ENCODE measurements at regions not wholly inside any gene's neighbourhood (a gene's known extent, or its start where the extent isn't known, plus 50 kb on each side); places are given as distances from the start of the nearest gene placed in this dataset.
A peak's percentile ranks its signal among the peaks of the same experiment; 100 is the strongest.

- no peak for DNase-seq (ENCODE audit: low spot score)
These were observed 57.0 kb downstream of the SEC61G start for GRCh38 chr7:54701982-54702381.

GRCh38 chr7:54699715-54700114 is 59.3 kb downstream of the SEC61G start:
- DNase-seq (ENCODE audit: low spot score): no peak

- DNase-seq (ENCODE audit: low spot score): no peak
These were observed 61.3 kb downstream of the SEC61G start for GRCh38 chr7:54697659-54698186.

GRCh38 chr7:54690892-54691291 is 68.1 kb downstream of the SEC61G start:
- DNase-seq (ENCODE audit: low spot score): no peak

GRCh38 chr7:54690050-54690443 is 69.0 kb downstream of the SEC61G start:
- DNase-seq (ENCODE audit: low spot score): no peak

- no peak for DNase-seq (ENCODE audit: low spot score)
These were observed 69.5 kb downstream of the SEC61G start for GRCh38 chr7:54689394-54690049.

- DNase-seq (ENCODE audit: low spot score): no peak
These were observed 71.4 kb downstream of the SEC61G start for GRCh38 chr7:54687462-54688212.

GRCh38 chr7:54680377-54681005 is 78.5 kb downstream of the SEC61G start:
- DNase-seq (ENCODE audit: low spot score): no peak

GRCh38 chr7:54679490-54679817 is 79.6 kb downstream of the SEC61G start:
- DNase-seq (ENCODE audit: low spot score): no peak

GRCh38 chr7:54678763-54679489 is 80.1 kb downstream of the SEC61G start:
- DNase-seq (ENCODE audit: low spot score): no peak

- DNase-seq (ENCODE audit: low spot score): no peak
These were observed 84.1 kb downstream of the SEC61G start for GRCh38 chr7:54674891-54675290.

- DNase-seq (ENCODE audit: low spot score): no peak
These were observed 86.5 kb downstream of the SEC61G start for GRCh38 chr7:54672519-54672918.

GRCh38 chr7:54664235-54665228 is 94.5 kb downstream of the SEC61G start:
- peak; percentile 42 for DNase-seq (ENCODE audit: low spot score)

GRCh38 chr7:54663603-54664234 is 95.3 kb downstream of the SEC61G start:
- DNase-seq (ENCODE audit: low spot score): no peak

- DNase-seq (ENCODE audit: low spot score): no peak
These were observed 95.8 kb downstream of the SEC61G start for GRCh38 chr7:54663186-54663585.

- no peak for DNase-seq (ENCODE audit: low spot score)
These were observed 96.3 kb downstream of the SEC61G start for GRCh38 chr7:54662701-54663100.

- DNase-seq (ENCODE audit: low spot score): no peak
These were observed 105.1 kb downstream of the SEC61G start for GRCh38 chr7:54653905-54654304.

GRCh38 chr7:54643064-54643463 is 100.9 kb downstream of the VSTM2A start:
- DNase-seq (ENCODE audit: low spot score): no peak

GRCh38 chr7:54637712-54638396 is 95.7 kb downstream of the VSTM2A start:
- DNase-seq (ENCODE audit: low spot score): no peak

- no peak for DNase-seq (ENCODE audit: low spot score)
These were observed 90.5 kb downstream of the VSTM2A start for GRCh38 chr7:54632696-54633095.

All from H4 (cell line).